Right ventricle myocardium superior (tissue), 1 donor: ENCODE measurements at regions not wholly inside any gene's neighbourhood (a gene's known extent, or its start where the extent isn't known, plus 50 kb on each side); places are given as distances from the start of the nearest gene placed in this dataset. TPM values are rescaled to one million over a fixed set of nuclear protein-coding genes. Genes with fewer than 3 reads are reported as not detected.

Experiments used
- ATAC-seq: fragments of 200-7000 bp; cut with Tn5 transposase; one replicate; pipeline ENCODE4 v1.9.1; 2020; ENCODE audit warnings: mild to moderate bottlenecking; ENCODE audit not compliant: poor library complexity
- DNase-seq: peaks from one replicate; pipeline ENCODE4 v3.0.0-alpha.2; 2020
- intact Hi-C: fragments of 100-400 bp; cut with DNase I; formaldehyde crosslinking; loops from one replicate; pipeline ENCODE4 v1.11.2; 2022
- microRNA-seq: library from miRNA; unstranded; fragments of <30 nt; microRNA quantifications from one replicate; pipeline ENCODE4 v1.2.0, GENCODE V29; 2020
- donor health status: DM: no; HTN: yes; CAD: no; lungs with severe emphysema.

DNA sequence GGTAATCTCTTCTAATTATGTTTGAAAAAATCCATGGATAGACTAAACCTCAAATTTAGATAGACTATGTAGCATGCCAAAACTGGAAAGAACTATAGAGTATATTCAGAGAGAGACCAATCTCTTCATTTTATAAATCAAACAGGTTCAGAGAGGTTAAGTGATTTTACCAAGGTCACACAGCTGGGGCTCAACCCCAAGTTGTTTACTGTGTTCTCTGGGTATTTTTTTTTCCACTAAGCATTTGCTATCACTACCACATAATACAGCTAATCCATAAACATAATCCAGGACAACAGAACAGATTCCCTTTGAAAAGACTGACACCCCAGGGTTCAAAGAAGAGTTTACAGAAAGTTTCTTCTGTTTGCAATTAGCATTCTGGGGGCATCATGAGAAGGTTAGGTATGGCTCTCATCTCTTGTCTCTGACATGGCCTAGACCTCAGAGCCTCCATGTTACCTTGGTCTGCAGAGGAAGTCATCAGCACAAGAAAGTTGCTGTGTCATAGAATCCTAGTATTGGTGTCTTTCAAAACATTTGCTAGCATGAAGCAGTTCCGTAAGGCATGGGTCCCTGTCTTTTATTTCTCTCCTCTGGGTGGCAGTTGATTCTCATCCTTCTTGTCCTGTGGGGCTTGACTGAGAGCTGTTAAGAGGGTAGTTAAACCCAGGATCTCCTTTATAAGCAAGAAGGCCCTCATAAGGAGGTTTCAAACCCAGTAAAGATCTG lies 94.5 kb upstream of the HSD17B12 start:
- intact Hi-C loops: no loop called here
- ATAC-seq: no peak

DNA sequence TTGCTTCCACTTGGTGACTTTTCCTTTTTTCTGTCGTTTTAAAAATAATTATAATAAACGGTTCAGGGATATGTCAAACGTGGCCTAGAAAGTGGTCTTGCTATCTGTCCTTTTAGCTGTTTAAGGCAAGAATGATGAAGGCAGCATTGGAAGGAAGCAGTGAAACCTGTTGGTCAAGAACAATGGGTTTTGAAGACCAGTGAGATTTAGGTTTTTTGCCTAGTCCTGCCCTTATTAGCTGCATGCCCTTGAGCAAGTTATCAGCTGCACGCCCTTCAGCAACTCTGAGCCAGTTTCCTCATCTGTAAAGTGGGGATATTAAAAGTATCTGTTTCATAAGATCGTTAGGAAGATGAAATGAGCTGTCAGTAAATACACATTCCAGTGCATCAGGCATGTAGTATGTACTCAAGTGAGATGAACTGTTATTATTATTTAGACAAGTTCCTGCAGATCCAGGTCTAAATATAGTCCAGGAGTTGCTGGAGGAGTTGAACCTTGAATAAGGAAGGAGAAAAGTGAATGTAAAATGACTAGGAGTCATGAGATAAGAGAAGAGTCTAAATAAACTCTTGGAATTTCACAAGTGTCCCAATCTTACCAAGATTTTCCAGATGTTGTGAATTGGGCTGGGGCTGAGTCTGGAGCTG lies 90.8 kb upstream of the HSD17B12 start:
- ATAC-seq: no peak
- no peak for DNase-seq
- intact Hi-C loops: no loop called here

More for the DNA sequence above, 94.5 kb upstream of the HSD17B12 start:
- no peak for DNase-seq

DNA sequence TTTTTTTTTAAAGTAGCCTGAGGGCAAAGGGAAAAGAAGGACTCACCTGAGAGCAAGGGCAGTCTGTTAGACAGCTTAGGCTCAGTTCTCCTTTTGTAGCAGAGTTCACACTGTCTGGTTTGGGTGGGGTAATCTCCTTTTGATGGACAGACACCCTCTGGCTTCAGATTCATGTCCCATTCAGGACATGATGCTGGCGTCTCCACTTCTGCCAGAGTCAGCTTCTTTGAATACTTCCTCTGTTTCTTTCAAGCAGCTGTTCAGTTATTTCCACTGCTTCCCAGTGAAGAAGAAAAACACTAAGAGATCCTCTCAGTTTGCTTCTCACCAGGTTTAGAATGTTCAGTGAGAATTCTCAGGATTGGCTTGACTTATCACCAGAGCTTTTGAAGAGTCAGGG lies 79.0 kb upstream of the HSD17B12 start:
- no peak for DNase-seq
- ATAC-seq: no peak
- intact Hi-C loops: no loop called here

DNA sequence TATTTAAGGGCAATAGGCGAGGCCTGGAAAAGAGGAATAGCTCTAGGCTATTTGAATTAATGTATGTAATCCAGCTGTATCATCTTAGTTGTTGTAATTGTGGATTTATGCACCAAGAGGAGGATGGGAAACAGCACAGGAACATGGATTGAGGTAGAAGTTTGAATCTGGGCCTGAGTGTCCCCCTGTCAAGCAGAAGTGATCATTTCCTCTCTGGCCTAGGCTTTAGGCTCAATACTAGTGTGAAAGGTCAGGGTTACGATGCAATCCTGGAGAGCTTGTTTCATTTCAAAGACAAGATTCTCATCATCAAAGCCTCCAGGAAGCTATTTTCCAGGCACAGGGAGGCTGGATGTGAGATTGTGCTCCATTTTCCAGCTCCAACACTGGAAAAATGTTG lies 77.9 kb upstream of the HSD17B12 start:
- no peak for ATAC-seq
- intact Hi-C loops: no loop called here
- DNase-seq: no peak

DNA sequence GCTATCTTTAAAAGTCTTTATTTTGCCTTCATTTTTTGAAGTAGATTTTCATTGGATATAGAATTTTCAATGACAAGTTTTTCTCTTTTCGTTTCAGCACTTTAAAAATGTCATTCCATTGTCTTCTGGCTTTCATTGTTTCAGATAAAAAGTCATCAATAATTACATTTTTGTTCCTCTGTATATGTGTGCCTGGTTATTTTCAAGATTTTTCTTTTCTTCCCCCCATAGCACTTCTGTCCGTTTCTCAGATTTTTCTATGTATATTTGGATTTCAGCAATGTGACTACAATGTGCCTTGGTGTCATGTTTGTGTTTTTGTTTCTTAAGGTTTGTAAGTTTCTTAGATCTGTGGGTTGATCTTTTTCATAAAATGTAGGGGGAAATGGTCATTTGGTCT lies 66.3 kb upstream of the HSD17B12 start:
- no peak for ATAC-seq
- intact Hi-C loops: no loop called here
- DNase-seq: no peak

DNA sequence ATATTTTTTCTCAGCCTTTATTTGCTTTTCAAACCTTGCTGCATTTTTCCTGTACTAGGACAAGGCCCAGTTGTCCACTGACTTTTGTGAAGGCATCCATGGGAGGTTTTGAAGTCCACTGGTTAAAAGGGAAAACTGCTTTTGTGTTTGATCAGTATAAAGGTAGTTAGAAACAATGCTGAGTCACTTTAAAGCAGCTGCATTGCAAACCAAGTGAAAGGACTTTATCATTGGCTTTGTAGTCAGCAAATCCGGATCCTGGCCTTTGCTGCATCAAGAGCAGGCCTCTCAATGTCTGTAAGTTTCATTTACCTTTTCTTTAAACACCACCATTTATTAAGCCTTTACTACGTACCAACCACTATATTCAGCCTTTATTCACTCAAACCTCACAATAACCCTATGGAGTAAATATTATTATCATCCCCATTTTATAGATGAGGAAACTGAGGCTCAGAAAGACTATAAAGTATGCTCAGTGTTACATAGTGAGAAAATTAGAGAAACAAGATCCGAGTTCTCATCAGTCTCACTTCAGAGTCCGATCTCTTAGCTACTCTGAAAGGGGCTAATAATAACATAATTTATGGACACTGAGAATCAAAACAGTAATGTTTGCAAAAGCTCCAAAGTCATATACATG lies 60.6 kb upstream of the HSD17B12 start:
- ATAC-seq (no peak), DNase-seq (no peak)
- intact Hi-C loops: no loop called here

DNA sequence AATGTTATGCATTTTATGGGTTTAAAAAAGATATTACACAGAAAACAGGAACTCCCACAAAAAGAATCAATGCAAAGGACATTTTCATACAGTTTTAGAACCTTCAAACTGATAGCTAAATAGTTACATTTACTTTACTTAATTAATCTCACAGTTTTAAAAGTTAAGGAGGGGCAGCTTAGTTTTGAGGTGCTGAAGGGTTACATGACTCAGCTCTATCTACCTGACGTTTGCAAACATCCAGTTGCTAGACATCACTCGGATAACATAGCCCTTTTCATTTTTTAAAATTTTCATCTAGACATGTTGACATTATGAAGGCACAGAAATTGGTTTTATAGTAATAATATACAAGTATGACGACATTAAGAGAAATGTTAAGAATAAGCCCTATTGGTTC lies 53.7 kb upstream of the HSD17B12 start:
- DNase-seq: no peak
- ATAC-seq: no peak
- intact Hi-C loops: no loop called here

Small RNA genes in the stretch of these regions (microRNA-seq; reads per million reads assigned to microRNA genes)
- gene MIR129-2: 1.3 reads per million
- gene MIR670: not detected
